Vagina (tissue), 2 donors: ENCODE measurements at regions not wholly inside any gene's neighbourhood (a gene's known extent, or its start where the extent isn't known, plus 50 kb on each side); places are given as distances from the start of the nearest gene placed in this dataset.

ENCODE experiments used
- DNase-seq, 2 donors: peaks; one replicate each; pipeline ENCODE4 v3.0.0-alpha.2; 2017; ENCODE audit errors: extremely low spot score in 2 of 2
- H3K27ac ChIP-seq: fragments of 200-600 bp; sonication (generic); one replicate; pipeline ENCODE4 v1.5.1; 2019
- H3K27me3 ChIP-seq: fragments of 200-600 bp; sonication (generic); one replicate; pipeline ENCODE4 v1.5.1; 2019
- H3K36me3 ChIP-seq, 2 donors: fragments of 200-600 bp; sonication (generic); one replicate each; pipeline ENCODE4 v1.5.1; 2017 to 2019
- H3K4me1 ChIP-seq: fragments of 200-600 bp; sonication (generic); one replicate; pipeline ENCODE4 v1.5.1; 2019
- H3K4me3 ChIP-seq, 2 donors: fragments of 200-600 bp; sonication (generic); 1 replicate in 1 of 2; 2 replicates in 1 of 2; pipeline ENCODE4 v1.5.1; 2016 to 2019
- H3K9me3 ChIP-seq: fragments of 200-600 bp; sonication (generic); one replicate; pipeline ENCODE4 v1.5.1; 2019
- CTCF ChIP-seq, 3 experiments: fragments of 450-650 bp in 2 of 3; fragments of 200-600 bp in 1 of 3; sonication (generic) in 1 of 3; IDR thresholded peaks; one replicate each; pipeline ENCODE4 v1.5.1; 2017 to 2019; ENCODE audit warnings: antibody characterized with exemption in 3 of 3, mild to moderate bottlenecking in 2 of 3, moderate library complexity in 2 of 3
- POLR2A ChIP-seq, 2 donors: fragments of 450-650 bp; IDR thresholded peaks; one replicate each; pipeline ENCODE4 v1.6.1; 2017; ENCODE audit warnings: antibody characterized with exemption in 2 of 2, mild to moderate bottlenecking in 2 of 2, moderate library complexity in 2 of 2
- POLR2AphosphoS5 ChIP-seq, 2 donors: sonication (generic); formaldehyde crosslinking; IDR thresholded peaks; one replicate each; pipeline ENCODE4 v1.9.0; 2017; ENCODE audit warnings: antibody characterized with exemption in 2 of 2, mild to moderate bottlenecking in 2 of 2, low read depth in 1 of 2; ENCODE audit not compliant: insufficient read depth in 1 of 2
- intact Hi-C: fragments of 100-400 bp; cut with DNase I; formaldehyde crosslinking; loops from one replicate; pipeline ENCODE4 v1.15.1; 2023

- DNase-seq, result no peak
- intact Hi-C loops, result no loop called here
- Histone ChIP-seq H3K27me3 (no peaks in the 10 kb centered on the region), H3K4me3 (no peak overlapping the region), H3K9me3 (no peaks in the 10 kb centered on the region), H3K27ac (no peak overlapping the region), H3K36me3 (no peaks in the 10 kb centered on the region), H3K4me1 (no peaks in the 10 kb centered on the region)
- TF ChIP-seq POLR2A (IDR thresholded peaks at IDR 0.05) (no peak), CTCF (IDR thresholded peaks at IDR 0.05) (no peak), POLR2AphosphoS5 (IDR thresholded peaks at IDR 0.05; ENCODE audit: insufficient read depth in 1 of 2, low read depth in 1 of 2) (no peak)
Measured at GRCh38 chr2:225140723-225141122, 98.5 kb upstream of the DOCK10 start.

GRCh38 chr2:225137971-225138370 is 95.7 kb upstream of the DOCK10 start:
- intact Hi-C loops, result no loop called here
- no peak overlapping the region for H3K27ac ChIP-seq
- TF ChIP-seq POLR2AphosphoS5 (IDR thresholded peaks at IDR 0.05; ENCODE audit: insufficient read depth in 1 of 2, low read depth in 1 of 2), result no peak
- no peak for TF ChIP-seq POLR2A (IDR thresholded peaks at IDR 0.05)
- TF ChIP-seq CTCF (IDR thresholded peaks at IDR 0.05), result no peak
- DNase-seq, result no peak
- no peaks in the 10 kb centered on the region for H3K36me3 ChIP-seq
- H3K9me3 ChIP-seq, result no peaks in the 10 kb centered on the region
- no peaks in the 10 kb centered on the region for H3K4me1 ChIP-seq
- no peaks in the 10 kb centered on the region for H3K27me3 ChIP-seq
- no peak overlapping the region for H3K4me3 ChIP-seq

- H3K4me3 ChIP-seq, result no peak overlapping the region
- no peaks in the 10 kb centered on the region for H3K4me1 ChIP-seq
- TF ChIP-seq POLR2A (IDR thresholded peaks at IDR 0.05), result no peak
- no peaks in the 10 kb centered on the region for H3K36me3 ChIP-seq
- no peaks in the 10 kb centered on the region for H3K27me3 ChIP-seq
- no peak for DNase-seq
- no peaks in the 10 kb centered on the region for H3K9me3 ChIP-seq
- intact Hi-C loops, result no loop called here
- H3K27ac ChIP-seq, result no peak overlapping the region
Measured at GRCh38 chr2:225136552-225136951, 94.3 kb upstream of the DOCK10 start.

GRCh38 chr2:225131898-225132297 is 89.6 kb upstream of the DOCK10 start:
- Histone ChIP-seq H3K27ac (no peak overlapping the region), H3K4me3 (no peak overlapping the region), H3K4me1 (no peaks in the 10 kb centered on the region), H3K36me3 (no peaks in the 10 kb centered on the region), H3K9me3 (no peaks in the 10 kb centered on the region), H3K27me3 (no peaks in the 10 kb centered on the region)
- no peak for DNase-seq
- intact Hi-C loops, result no loop called here
- TF ChIP-seq POLR2AphosphoS5 (IDR thresholded peaks at IDR 0.05; ENCODE audit: insufficient read depth in 1 of 2, low read depth in 1 of 2) (no peak), POLR2A (IDR thresholded peaks at IDR 0.05) (no peak), CTCF (IDR thresholded peaks at IDR 0.05) (no peak)

- Histone ChIP-seq H3K27ac (no peak overlapping the region), H3K9me3 (no peaks in the 10 kb centered on the region), H3K36me3 (no peaks in the 10 kb centered on the region), H3K4me3 (no peak overlapping the region), H3K4me1 (no peaks in the 10 kb centered on the region), H3K27me3 (no peaks in the 10 kb centered on the region)
- intact Hi-C loops, result no loop called here
- TF ChIP-seq POLR2AphosphoS5 (IDR thresholded peaks at IDR 0.05; ENCODE audit: insufficient read depth in 1 of 2, low read depth in 1 of 2) (no peak), CTCF (IDR thresholded peaks at IDR 0.05) (no peak), POLR2A (IDR thresholded peaks at IDR 0.05) (no peak)
- DNase-seq, result no peak
Measured at GRCh38 chr2:225130093-225130492, 87.8 kb upstream of the DOCK10 start.
